ENCODE measurements at regions not wholly inside any gene's neighbourhood (a gene's known extent, or its start where the extent isn't known, plus 50 kb on each side); places are given as distances from the start of the nearest gene placed in this dataset.

DNA sequence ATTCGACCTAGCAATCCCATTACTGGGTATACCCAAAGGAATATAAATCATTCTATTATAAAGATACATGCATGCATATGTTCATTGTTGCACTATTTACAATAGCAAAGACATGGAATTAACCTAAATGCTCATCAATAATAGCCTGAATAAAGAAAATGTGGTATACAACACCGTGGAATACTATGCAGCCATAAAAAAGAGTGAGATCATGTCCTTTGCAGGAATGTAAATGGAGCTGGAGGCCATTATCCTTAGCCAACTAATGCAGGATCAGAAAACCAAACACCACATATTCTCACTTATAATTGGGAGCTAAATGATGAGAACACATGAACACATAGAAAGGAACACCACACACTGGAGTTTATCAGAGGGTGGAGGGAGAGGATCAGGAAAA, 69.5 kb upstream of the TNR start:
- Histone ChIP-seq H3K36me3 (no peaks in the 10 kb centered on the region), H3K4me1 (no peaks in the 10 kb centered on the region), H3K27me3 (peaks cover 3% of the 10 kb centered on the region), H3K4me3 (no peak overlapping the region), H3K27ac (no peak overlapping the region), H3K9me3 (peaks cover 0 to 6% (median 0%) of the 10 kb centered on the region in 3 donors)
- TF ChIP-seq POLR2AphosphoS5 (IDR thresholded peaks at IDR 0.05) (no peak), CTCF (IDR thresholded peaks at IDR 0.05) (no peak), POLR2A (IDR thresholded peaks at IDR 0.05) (no peak), EP300 (IDR thresholded peaks at IDR 0.05) (no peak)
- WGBS, 2 donors (ENCODE audit: low coverage in 1 of 2): 70 to 86% methylated on average over 2 of the region's 2 CpGs
- no peak for ATAC-seq

- H3K9me3 ChIP-seq: peaks cover 0 to 6% (median 0%) of the 10 kb centered on the region in 3 donors
- 90% methylated on average over 2 of the region's 2 CpGs for WGBS, 2 donors (ENCODE audit: low coverage in 1 of 2)
- H3K36me3 ChIP-seq: no peaks in the 10 kb centered on the region
- peaks cover 3% of the 10 kb centered on the region for H3K27me3 ChIP-seq
- H3K4me1 ChIP-seq: no peaks in the 10 kb centered on the region
- H3K27ac ChIP-seq: no peak overlapping the region
- no peak for TF ChIP-seq POLR2A (IDR thresholded peaks at IDR 0.05)
- no peak for TF ChIP-seq POLR2AphosphoS5 (IDR thresholded peaks at IDR 0.05)
- TF ChIP-seq EP300 (IDR thresholded peaks at IDR 0.05): no peak
- no peak for TF ChIP-seq CTCF (IDR thresholded peaks at IDR 0.05)
- H3K4me3 ChIP-seq: no peak overlapping the region
- no peak for ATAC-seq
These were observed 66.9 kb upstream of the TNR start for GRCh38 chr1:175810305-175810704.

DNA sequence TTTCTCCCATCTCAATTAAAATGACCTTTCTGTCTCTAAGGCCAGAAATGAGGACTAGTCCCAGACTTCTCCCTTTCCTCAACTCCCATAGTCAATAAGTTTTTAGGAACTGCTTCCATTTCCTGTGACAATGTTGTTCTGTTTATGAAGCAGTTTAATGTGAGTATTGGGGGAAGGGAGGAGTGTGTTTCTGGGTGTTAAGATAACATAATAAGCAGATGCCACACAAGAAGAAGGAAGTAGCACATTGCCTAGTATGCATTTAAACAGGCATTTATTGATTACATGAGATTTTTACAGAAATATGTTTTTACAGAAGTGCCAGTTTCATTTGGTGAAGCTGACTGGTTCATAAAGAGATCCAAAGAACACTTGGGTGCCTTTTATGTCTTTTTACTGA, 65.6 kb upstream of the TNR start:
- TF ChIP-seq POLR2A (IDR thresholded peaks at IDR 0.05): no peak
- no peak for TF ChIP-seq EP300 (IDR thresholded peaks at IDR 0.05)
- TF ChIP-seq POLR2AphosphoS5 (IDR thresholded peaks at IDR 0.05): no peak
- TF ChIP-seq CTCF (IDR thresholded peaks at IDR 0.05): no peak
- no peak overlapping the region for H3K4me3 ChIP-seq
- H3K27ac ChIP-seq: no peak overlapping the region
- H3K4me1 ChIP-seq: no peaks in the 10 kb centered on the region
- H3K27me3 ChIP-seq: peaks cover 3% of the 10 kb centered on the region
- H3K9me3 ChIP-seq: peaks cover 0 to 6% (median 0%) of the 10 kb centered on the region in 3 donors
- H3K36me3 ChIP-seq: no peaks in the 10 kb centered on the region
- no peak for ATAC-seq

DNA sequence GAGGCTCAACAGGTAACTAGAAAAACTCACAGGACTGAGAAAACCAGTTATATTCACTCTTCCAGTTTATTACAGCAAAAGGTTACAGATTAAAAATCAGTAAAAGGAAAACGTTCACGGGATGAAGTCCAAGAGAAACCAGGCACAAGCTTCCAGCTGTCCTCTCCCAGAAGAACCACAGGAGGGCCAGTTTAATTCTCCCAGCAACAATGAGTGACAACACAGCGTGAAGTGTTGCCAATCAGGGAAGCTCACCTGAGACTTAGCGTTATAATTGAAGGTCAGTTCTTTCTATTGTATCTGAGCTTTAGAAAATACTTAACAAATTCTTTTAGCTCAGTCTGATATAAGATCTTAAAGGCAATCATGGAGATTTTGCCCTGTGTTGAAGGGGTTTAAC, 65.2 kb upstream of the TNR start:
- ATAC-seq: no peak
- Histone ChIP-seq H3K36me3 (no peaks in the 10 kb centered on the region), H3K27ac (no peak overlapping the region), H3K4me3 (no peak overlapping the region), H3K4me1 (no peaks in the 10 kb centered on the region), H3K9me3 (peaks cover 0 to 6% (median 0%) of the 10 kb centered on the region in 3 donors), H3K27me3 (peaks cover 3% of the 10 kb centered on the region)
- WGBS, 2 donors (ENCODE audit: low coverage in 1 of 2): 17 to 40% methylated on average over 3 to 4 of the region's 4 CpGs
- TF ChIP-seq EP300 (IDR thresholded peaks at IDR 0.05) (no peak), CTCF (IDR thresholded peaks at IDR 0.05) (no peak), POLR2AphosphoS5 (IDR thresholded peaks at IDR 0.05) (no peak), POLR2A (IDR thresholded peaks at IDR 0.05) (no peak)

- Histone ChIP-seq H3K36me3 (no peaks in the 10 kb centered on the region), H3K27ac (no peak overlapping the region), H3K9me3 (no peaks in the 10 kb centered on the region), H3K4me1 (no peaks in the 10 kb centered on the region), H3K27me3 (peaks cover 3% of the 10 kb centered on the region), H3K4me3 (no peak overlapping the region)
- ATAC-seq: no peak
- TF ChIP-seq POLR2A (IDR thresholded peaks at IDR 0.05) (no peak), CTCF (IDR thresholded peaks at IDR 0.05) (no peak), POLR2AphosphoS5 (IDR thresholded peaks at IDR 0.05) (no peak), EP300 (IDR thresholded peaks at IDR 0.05) (no peak)
- 62 to 71% methylated on average over 2 to 3 of the region's 3 CpGs for WGBS, 2 donors (ENCODE audit: low coverage in 1 of 2)
These were observed 61.2 kb upstream of the TNR start for GRCh38 chr1:175804561-175804960.

Data from gastroesophageal sphincter (tissue), 4 donors.